GM18507 (cell line): ENCODE measurements at regions not wholly inside any gene's neighbourhood (a gene's known extent, or its start where the extent isn't known, plus 50 kb on each side); places are given as distances from the start of the nearest gene placed in this dataset.

ENCODE experiments used
- DNase-seq: peaks from one replicate; pipeline ENCODE4 v3.0.0; 2011; ENCODE audit warnings: low read depth; ENCODE audit not compliant: insufficient read length; ENCODE audit errors: extremely low spot score
- FAIRE-seq: peaks from 2 replicates; lab custom pipeline; 2011; peaks lifted over from hg19 to GRCh38; lab: Jason Lieb, UNC

DNA sequence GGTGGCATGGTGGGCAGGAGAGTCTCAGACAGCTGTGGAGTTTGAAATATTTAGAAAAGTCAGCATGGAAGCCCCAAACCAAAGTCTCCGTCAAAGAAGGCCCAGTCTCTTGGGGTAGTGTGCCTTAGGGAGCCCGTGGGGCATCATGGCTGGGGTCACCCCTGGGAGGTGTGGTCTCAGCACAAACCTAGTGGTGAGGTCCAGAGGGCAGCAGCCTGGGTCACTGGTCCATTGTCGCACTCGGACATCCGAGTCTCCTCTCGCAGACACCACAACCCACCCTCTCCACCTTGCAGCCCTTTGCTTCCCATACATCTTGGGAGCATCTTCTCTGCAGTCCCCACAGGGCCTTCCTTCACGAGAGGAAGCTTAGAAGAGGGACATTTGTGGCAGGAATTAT, 588.0 kb upstream of the TMEM132C start:
- no peak for FAIRE-seq
- no peak for DNase-seq

DNA sequence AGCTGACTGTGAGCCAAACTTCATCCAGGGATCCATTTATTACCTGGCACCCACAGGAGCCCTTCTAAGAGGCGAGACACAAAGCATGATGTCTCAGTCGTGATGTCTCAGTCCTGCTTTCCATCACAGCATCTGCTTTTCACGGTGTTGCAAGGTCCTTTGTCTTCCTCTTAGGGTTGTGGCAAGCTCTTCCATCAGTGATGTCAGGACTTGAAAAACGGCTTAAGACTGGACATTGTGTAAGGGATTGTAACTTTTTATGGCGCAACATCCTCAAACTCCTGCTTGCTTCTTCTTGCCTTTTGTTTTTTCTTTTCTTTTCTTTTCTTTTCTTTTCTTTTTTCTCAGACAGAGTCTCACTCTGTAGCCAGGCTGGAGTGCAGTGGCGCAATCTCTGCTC, 586.5 kb upstream of the TMEM132C start:
- FAIRE-seq (no peak), DNase-seq (no peak)

DNA sequence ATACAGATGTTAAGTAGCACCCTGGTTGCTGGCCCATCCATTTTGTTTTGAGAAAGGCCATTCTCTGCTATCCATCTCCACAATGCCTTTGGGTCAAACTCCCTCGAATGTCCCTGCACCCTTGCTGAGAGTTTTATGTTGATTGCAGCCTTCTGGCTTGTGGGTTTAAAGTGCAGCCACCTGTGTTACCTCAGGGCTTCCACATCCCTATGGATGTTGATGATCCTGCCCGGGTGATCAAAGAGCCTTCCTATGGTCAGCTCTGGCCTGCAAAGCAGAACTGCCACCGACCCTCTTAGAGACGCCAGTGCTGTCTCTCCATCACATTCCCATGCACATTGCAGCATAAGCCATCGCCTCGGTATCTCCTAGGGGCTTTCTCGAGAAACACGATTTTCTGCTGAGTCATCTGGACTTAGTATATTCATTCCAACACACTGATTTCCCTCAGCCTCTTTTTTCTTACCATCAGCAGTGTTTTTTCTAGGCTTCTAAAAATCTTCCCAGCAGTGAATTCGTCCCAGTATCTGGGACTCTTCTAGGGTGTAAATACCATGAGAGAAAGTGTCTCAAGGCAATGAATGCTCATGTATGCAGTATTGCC, 585.7 kb upstream of the TMEM132C start:
- DNase-seq (no peak), FAIRE-seq (no peak)

DNA sequence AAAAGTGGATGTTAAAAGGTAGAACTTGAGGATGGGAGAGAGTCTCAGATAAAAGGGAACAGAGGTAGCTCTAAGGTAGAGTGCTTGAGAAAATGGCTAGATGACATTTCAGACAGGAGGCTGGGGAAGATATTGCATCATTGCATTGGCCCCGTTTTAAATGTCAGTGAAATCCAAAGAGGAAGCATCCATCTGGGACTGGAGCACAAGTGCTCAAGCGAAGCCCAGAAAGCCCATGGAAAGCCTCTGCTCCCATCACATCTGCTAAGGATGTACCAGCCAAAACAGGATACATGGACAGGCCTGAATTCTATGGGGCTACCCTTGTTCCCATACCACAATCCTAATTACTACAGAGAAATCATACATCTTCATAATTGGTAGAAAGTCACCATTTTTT, 581.5 kb upstream of the TMEM132C start:
- DNase-seq (no peak), FAIRE-seq (no peak)

DNA sequence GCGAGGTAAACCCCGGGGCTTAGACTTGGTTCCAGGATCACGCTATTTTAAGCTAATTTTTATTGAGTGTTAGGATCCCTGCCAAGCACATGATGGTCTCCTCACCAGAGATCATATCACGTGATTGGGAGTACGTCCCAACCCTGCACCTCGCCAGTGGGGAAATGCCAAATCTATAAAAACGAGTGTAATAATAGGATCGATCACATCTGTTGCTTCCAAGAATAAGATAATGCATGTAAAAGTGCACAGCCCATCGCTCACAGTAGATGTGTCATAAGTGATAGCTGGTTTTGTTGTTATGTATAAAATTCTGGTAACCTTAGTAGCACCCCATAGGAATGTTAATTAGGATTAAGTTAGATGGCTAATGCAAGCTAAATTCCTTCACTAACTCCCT, 581.0 kb upstream of the TMEM132C start:
- no peak for FAIRE-seq

DNA sequence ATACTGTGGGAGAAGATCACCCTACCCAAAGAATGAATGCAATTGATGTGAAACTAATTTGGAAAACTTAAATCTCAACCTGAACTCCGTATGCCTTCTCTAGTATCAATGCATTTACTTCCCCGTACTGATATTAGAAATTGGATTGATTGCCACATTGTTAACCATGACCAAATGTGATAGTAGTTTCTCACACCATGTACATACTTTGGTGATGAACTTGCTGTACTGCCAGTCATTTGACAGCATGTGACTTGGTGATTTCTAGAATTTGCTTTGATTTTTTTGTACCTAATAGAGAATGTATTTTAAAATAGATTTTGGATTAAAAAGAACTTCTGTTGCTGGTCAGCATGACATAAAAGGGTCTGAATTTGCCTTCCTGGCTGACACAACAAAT, 579.8 kb upstream of the TMEM132C start:
- FAIRE-seq (no peak), DNase-seq (no peak)

More for the DNA sequence above, 581.0 kb upstream of the TMEM132C start:
- no peak for DNase-seq

DNA sequence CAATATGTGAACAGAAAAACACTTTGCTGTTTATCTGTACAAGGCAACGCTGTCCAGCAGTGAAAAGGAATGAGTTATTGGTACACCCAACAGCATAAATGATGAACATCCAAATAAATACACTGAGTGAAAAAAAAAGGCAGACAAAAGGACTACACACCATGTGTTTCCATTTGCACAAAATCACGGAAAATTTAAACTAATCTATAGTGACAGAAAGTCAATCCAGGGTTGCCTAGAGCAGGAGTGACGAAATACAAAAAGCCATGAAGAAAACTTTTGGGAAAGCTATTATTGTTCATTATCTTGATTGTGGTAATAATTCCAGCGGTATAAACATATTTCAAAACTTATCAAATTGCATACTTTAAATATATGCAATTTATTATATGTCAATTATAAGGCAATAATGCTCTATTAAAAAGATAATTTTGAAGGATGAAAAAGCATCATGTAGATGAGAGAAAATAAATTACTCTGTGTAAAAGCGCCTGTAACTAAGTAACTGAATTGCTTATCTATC, 578.0 kb upstream of the TMEM132C start:
- DNase-seq (no peak), FAIRE-seq (no peak)

DNA sequence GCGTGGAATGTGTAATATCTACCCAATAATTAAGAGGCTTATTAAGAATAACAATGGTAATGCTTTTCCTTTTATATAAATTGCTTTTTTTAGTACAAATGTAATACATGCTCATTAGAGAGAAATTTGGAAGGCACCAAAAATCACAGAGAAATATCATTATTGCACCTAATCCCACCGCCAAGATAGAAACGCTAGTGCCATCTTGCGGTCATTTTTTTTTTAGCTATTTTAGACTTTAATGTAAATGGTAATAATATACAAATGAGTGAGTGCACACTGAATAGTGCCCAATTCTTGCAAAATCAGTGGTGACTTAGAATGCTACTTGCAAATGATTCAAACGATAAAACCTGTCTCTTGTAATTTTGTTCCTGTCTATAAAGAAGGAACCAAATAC, 576.8 kb upstream of the TMEM132C start:
- DNase-seq (no peak), FAIRE-seq (no peak)

DNA sequence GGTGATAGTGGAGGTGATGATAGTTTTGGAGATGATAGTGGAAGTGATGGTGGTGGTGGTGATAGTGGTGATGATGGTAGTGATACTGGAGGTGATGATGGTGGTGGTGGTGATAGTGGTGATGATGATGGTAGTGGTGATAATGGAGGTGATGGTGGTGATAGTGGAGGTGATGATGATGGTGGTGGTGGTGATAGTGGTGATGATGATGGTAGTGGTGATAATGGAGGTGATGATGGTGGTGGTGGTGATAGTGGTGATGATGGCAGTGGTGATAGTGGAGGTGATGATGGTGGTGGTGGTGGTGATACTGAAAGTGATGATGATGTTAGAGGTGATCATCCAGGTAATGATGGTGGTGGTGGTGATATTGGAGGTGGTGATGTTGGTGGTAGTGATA, 570.0 kb upstream of the TMEM132C start:
- no peak for FAIRE-seq

DNA sequence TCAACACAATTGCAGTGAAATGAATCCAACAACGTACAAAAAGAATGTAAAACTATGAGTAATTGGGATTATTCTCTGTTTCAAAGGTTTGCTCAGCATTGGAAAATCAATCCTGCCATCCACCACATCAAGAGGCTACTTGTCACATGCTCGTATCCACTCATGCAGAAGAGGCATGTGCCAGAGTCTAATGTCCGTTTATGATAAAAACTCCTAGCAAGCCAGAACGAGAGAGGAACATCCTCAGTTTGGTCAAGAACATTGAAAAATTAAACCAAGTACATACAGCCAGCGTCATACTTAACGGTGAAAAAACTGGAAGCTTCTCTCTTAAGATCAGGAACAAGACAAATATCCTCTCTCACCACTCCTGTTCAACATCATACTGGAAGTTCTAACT, 563.9 kb upstream of the TMEM132C start:
- FAIRE-seq, result no peak
- no peak for DNase-seq

More for the DNA sequence above, 570.0 kb upstream of the TMEM132C start:
- no peak for DNase-seq

DNA sequence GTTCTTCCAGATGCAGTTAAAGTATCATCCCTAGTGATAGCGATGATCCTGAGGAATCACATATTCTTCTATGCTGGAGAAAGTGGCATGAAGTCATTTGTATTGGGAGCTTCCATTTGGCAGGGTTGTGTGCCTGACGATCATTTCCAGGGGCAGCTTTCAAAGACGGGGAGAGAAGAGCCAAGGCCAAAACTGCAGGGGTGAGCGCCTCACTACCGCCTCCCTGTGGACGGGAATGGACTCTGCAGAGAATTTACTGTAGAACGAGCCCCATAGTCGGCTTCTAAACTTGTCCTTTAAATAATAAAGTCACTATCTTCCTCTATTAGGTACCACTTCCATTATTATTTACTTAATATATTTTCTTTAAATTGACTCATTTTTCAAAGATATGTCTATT, 555.9 kb upstream of the TMEM132C start:
- no peak for DNase-seq
- no peak for FAIRE-seq

DNA sequence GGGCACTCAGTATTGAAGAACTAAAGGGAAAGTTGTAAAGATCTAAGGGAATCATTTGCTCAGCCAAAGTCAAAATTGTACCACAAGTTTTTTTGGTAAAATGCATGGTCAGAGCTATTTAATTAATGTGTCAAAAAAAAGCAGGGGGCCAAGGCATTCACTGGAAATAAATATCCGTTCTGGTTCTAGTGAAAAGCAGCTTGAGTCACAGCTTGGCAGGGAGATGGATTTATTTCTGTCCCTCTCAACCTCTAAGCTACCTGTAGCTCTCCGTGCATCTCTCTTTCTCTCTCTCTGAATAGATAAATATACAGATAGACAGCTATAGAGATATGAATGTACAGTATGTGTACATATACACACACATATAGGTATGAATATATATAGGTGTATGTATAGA, 554.4 kb upstream of the TMEM132C start:
- DNase-seq (no peak), FAIRE-seq (no peak)

DNA sequence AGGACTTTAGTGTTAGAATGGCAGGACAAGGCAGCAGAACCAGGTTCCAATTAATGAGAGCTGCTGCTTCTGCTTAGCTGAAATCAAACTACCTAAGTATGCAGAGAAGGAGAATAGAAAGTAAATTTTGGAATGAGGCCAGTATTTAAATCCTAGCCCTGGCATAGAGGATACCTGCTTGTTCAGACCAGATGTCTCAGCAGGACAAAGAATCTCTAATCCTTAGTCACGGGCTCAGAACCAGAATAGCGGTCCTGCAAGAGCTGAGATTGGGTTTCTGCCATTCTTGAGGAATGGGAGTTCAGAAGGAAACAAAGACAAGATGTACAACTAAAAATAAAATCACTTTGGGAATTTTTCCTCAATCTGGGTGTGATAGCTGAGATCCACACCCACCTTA, 550.8 kb upstream of the TMEM132C start:
- FAIRE-seq, result no peak
- no peak for DNase-seq

DNA sequence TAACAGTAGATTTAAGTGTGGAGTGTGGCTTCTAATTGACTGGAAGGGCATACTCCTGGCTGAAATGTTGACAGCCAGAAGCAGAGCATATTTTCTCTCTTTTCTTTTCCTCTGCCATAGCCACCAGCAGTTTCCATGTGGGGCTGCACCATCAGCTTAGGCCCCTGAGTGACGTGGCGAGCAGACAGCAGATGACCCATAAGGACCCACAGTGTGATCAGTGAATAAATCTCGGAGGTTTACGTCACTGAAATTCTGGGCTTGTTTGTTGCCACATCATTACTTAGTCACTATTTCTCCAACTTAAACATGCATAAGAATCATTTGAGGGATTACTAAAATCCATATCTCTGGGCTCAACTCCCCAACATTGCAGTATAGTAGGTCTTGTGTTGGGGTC, 549.7 kb upstream of the TMEM132C start:
- no peak for DNase-seq
- no peak for FAIRE-seq

DNA sequence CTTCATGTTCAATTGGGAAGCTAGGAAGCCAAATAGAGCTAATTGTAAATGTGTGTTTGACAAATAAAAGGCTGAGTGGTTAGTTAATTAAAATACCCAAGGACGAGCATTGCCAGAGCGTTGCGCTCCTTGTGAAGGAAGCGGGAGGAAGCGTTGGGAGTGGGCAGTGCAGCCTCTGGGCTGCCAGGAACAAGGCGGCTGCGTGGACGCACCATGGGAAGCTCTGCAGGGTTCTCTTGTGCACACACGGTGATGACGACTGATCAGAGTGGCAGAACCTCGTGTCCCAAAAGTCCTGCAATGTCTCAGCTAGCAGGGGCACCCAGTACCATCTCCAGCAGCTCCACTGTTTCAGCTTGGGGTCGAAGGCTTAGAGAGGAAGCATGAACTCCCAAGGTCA, 546.6 kb upstream of the TMEM132C start:
- DNase-seq (no peak), FAIRE-seq (no peak)

DNA sequence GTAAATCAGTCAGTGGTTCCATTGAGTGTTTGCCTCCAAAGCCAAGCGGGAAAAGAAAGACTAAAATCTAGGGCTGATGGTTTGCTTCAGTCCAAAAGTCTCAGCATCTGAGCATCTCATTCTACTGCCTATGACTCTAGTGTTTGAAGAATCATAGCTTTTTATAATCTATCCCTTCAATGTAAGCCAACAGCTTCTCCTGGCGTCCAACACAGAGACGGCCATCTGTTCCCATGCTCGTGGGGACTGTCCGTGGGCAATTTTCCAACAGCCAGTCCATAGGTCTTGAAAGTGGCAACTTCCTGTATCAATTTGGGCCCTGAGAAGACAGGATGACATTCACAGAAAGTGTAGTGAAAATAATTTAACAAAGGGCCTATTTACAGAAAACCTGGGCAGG, 544.4 kb upstream of the TMEM132C start:
- FAIRE-seq, result no peak
- no peak for DNase-seq

DNA sequence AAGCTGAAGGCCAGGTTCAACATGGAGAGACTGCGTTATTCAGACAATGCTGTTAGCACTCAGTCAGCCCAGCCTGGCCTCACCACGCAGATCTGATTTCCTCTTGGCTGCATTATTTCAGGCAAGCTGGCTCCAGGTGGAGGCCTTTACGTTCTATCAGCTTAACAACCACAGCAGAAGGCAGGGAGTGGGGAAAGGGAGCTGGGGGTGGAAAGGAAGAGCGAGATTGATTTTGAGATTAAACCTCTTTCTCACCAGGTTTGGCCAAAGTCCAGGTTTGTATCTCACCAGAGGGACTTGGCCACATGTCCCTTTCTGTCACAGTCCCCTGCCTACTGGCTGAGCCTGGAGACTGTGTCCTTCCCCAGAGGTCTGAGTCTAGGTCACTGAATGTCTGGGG, 543.7 kb upstream of the TMEM132C start:
- no peak for FAIRE-seq
- no peak for DNase-seq

DNA sequence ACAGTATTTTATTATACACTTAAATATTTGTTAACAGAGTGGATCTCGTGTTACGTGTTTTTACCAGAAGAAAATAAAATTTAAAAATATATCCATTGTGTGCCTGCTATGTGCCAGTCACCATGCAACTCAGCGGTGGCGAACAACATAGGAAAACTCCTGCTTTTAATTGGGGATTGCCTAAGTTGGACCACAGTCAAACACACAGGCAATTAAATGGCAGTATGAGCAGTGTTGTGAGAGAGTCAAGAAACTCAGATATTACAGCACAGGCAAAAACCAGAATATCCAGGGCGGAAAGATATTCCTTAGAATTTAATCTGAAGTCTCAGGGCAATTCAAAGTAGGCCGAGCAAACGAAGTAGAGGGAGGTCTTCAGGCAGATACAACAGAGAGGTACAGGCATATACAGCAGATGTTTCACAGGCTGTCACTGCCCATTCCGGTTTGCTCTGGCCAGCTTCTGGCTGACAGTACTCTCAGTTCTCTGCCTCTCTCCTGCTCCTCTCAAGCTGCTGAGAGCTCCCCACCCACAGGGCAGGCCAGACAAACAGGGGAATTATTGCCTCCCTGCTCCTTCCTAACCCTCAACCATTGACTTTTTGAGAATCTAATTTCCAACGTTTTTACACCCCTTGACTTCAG, 540.2 kb upstream of the TMEM132C start:
- DNase-seq, result no peak
- no peak for FAIRE-seq

DNA sequence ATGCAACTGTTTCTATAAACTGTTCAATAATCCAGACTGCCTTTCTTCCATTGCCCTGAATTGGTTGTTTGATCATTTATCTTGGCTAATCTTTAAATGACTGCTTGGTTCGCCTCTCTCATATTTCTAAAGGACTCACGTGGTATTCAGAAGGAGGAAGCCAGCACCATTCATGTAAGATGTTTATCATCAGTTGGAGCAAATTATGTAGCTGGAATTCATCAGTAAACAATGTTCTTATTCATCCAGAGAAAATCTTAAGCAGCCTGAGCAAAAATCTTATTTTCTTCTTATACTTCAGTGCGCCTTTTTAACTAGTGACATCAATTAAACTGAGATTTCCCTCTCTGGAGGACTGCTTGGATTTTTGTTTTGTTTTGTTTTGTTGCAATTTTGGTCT, 538.7 kb upstream of the TMEM132C start:
- no peak for FAIRE-seq

DNA sequence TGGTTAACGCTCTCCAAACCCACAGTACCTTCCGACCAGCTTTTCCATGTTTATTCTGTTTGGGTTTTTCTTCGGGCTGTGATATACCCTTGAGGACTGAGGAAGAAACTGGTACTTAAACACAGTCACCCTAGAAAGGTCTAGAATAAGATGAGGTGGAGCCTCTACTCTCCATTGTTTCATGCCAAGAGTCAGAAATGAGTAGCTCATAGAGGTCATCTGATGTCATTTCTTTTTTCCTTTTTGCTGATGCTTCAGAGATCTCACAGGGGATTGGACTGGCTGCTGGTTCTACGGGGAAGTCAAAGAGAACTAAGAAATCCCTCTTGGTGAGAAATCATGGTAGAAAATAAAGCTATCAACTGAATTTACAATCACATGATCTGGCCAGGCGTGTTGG, 538.2 kb upstream of the TMEM132C start:
- DNase-seq (no peak), FAIRE-seq (no peak)

More for the DNA sequence above, 538.7 kb upstream of the TMEM132C start:
- DNase-seq, result no peak

DNA sequence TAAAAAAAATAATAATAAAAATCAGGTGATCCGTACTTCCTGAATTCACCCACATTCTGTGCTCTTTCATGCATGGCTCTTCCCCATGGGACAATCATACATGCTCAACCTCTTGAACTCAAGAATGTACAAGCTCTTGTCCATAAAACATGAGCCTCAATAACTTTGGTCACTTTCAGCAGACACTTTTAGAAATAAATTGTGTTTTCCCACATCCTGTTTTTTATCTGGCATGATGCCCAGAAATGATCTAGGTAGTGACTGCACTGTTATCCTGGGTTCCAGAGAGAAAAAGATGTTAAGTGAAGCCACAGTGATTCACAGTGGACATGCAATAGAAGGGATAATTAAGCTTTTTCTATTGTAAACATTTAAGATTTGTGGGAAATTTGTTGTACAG, 537.6 kb upstream of the TMEM132C start:
- DNase-seq (no peak), FAIRE-seq (no peak)
